MM.1S (cell line): ENCODE measurements at regions not wholly inside any gene's neighbourhood (a gene's known extent, or its start where the extent isn't known, plus 50 kb on each side); places are given as distances from the start of the nearest gene placed in this dataset.

Experiments
- DNase-seq: peaks from one replicate; pipeline ENCODE4 v3.0.0-alpha.2; 2015
- H2AFZ ChIP-seq: fragments of 300-600 bp; sonication (generic); 2 replicates; pipeline ENCODE4 v1.6.0; 2016; ENCODE audit warnings: antibody characterized with exemption, low read length
- H3F3A ChIP-seq: fragments of 300-600 bp; sonication (generic); 2 replicates; pipeline ENCODE4 v1.6.1; 2016; ENCODE audit warnings: mild to moderate bottlenecking, antibody characterized with exemption, low read length, moderate library complexity, mixed read lengths; ENCODE audit not compliant: insufficient read depth
- H3K27ac ChIP-seq: fragments of 300-600 bp; sonication (generic); 2 replicates; pipeline ENCODE4 v1.5.1; 2016; ENCODE audit warnings: mild to moderate bottlenecking, low read length
- H3K27me3 ChIP-seq: fragments of 300-600 bp; sonication (generic); replicated peaks from 2 replicates; pipeline ENCODE4 v1.6.0; 2016; ENCODE audit warnings: low read length; ENCODE audit not compliant: insufficient read depth
- H3K36me3 ChIP-seq: fragments of 300-600 bp; sonication (generic); replicated peaks from 2 replicates; pipeline ENCODE4 v1.6.1; 2016; ENCODE audit warnings: mild to moderate bottlenecking, low read length, mixed read lengths; ENCODE audit not compliant: insufficient read depth
- H3K4me1 ChIP-seq: fragments of 300-600 bp; sonication (generic); 2 replicates; pipeline ENCODE4 v1.6.1; 2016; ENCODE audit warnings: low read length, mixed read lengths
- H3K4me2 ChIP-seq: fragments of 300-600 bp; sonication (generic); 2 replicates; pipeline ENCODE4 v1.6.0; 2016; ENCODE audit warnings: low read depth, low read length
- H3K4me3 ChIP-seq: fragments of 300-600 bp; sonication (generic); 2 replicates; pipeline ENCODE4 v1.5.1; 2016; ENCODE audit warnings: low read length, mixed read lengths
- H3K79me2 ChIP-seq: fragments of 300-600 bp; sonication (generic); 2 replicates; pipeline ENCODE4 v1.6.1; 2016; ENCODE audit warnings: mixed run types, low read length, mixed read lengths
- H3K9ac ChIP-seq: fragments of 300-600 bp; sonication (generic); 2 replicates; pipeline ENCODE4 v1.6.1; 2016; ENCODE audit warnings: low read length, mixed read lengths
- H3K9me2 ChIP-seq: fragments of 300-600 bp; sonication (generic); replicated peaks from 2 replicates; pipeline ENCODE4 v1.6.1; 2016; ENCODE audit warnings: mild to moderate bottlenecking, low read length, mixed read lengths; ENCODE audit not compliant: insufficient read depth
- H3K9me3 ChIP-seq: fragments of 300-600 bp; sonication (generic); replicated peaks from 2 replicates; pipeline ENCODE4 v1.6.1; 2016; ENCODE audit warnings: mild to moderate bottlenecking, low read length, mixed read lengths; ENCODE audit not compliant: insufficient read depth
- H4K20me1 ChIP-seq: fragments of 300-600 bp; sonication (generic); 2 replicates; pipeline ENCODE4 v1.6.1; 2016; ENCODE audit warnings: mild to moderate bottlenecking, low read length, moderate library complexity, mixed read lengths; ENCODE audit not compliant: insufficient read depth
- CTCF ChIP-seq: fragments of 300-600 bp; sonication (generic); IDR thresholded peaks from 2 replicates; pipeline ENCODE4 v1.5.1; 2016; ENCODE audit warnings: antibody characterized with exemption, low read length, mixed read lengths
- EZH2 ChIP-seq: fragments of 300-600 bp; sonication (generic); optimal IDR thresholded peaks from 2 replicates; pipeline ENCODE3; 2017; ENCODE audit warnings: low read depth, mild to moderate bottlenecking, antibody characterized with exemption, low read length, mixed read lengths
- EZH2phosphoT487 ChIP-seq: fragments of 300-600 bp; sonication (generic); IDR thresholded peaks from 2 replicates; pipeline ENCODE4 v1.6.1; 2018; ENCODE audit warnings: antibody characterized with exemption, low read length

- H3F3A ChIP-seq: no peaks in the 10 kb centered on the region
- 0 out of 2 replicates have a peak, but pooled peaks cover 3% of the 10 kb centered on the region for H3K9me2 ChIP-seq
- TF ChIP-seq EZH2phosphoT487: no peak
- TF ChIP-seq EZH2: no peak
- no peak for TF ChIP-seq CTCF
- DNase-seq: no peak
- no peaks in the 10 kb centered on the region for H4K20me1 ChIP-seq
- no peaks in the 10 kb centered on the region for H3K9me3 ChIP-seq
- no peaks in the 10 kb centered on the region for H3K27me3 ChIP-seq
- H2AFZ ChIP-seq: no peak overlapping the region
- H3K4me1 ChIP-seq: no peaks in the 10 kb centered on the region
- H3K36me3 ChIP-seq: no peaks in the 10 kb centered on the region
- no peak overlapping the region for H3K4me2 ChIP-seq
- no peaks in the 10 kb centered on the region for H3K79me2 ChIP-seq
- no peak overlapping the region for H3K27ac ChIP-seq
- H3K4me3 ChIP-seq: no peak overlapping the region
- no peak overlapping the region for H3K9ac ChIP-seq
Measured at GRCh38 chr11:80745416-80745815, 1304.6 kb upstream of the TENM4 start.

- no peak overlapping the region for H3K27ac ChIP-seq
- H2AFZ ChIP-seq: no peak overlapping the region
- no peak overlapping the region for H3K4me2 ChIP-seq
- no peaks in the 10 kb centered on the region for H3K9me2 ChIP-seq
- H3K79me2 ChIP-seq: no peaks in the 10 kb centered on the region
- H3K9me3 ChIP-seq: no peaks in the 10 kb centered on the region
- H3K4me1 ChIP-seq: no peaks in the 10 kb centered on the region
- no peak for DNase-seq
- TF ChIP-seq EZH2phosphoT487 (no peak), EZH2 (no peak), CTCF (no peak)
- H3K27me3 ChIP-seq: no peaks in the 10 kb centered on the region
- no peak overlapping the region for H3K4me3 ChIP-seq
- H4K20me1 ChIP-seq: no peaks in the 10 kb centered on the region
- no peak overlapping the region for H3K9ac ChIP-seq
- no peaks in the 10 kb centered on the region for H3K36me3 ChIP-seq
- H3F3A ChIP-seq: no peaks in the 10 kb centered on the region
Measured at GRCh38 chr11:80733790-80734189, 1293.0 kb upstream of the TENM4 start.

- Histone ChIP-seq H3K9me3 (no peaks in the 10 kb centered on the region), H3K9me2 (no peaks in the 10 kb centered on the region), H3F3A (no peaks in the 10 kb centered on the region), H3K4me2 (no peak overlapping the region), H3K27me3 (no peaks in the 10 kb centered on the region), H3K9ac (no peak overlapping the region), H2AFZ (no peak overlapping the region), H3K4me3 (no peak overlapping the region), H4K20me1 (no peaks in the 10 kb centered on the region), H3K79me2 (no peaks in the 10 kb centered on the region), H3K4me1 (no peaks in the 10 kb centered on the region), H3K36me3 (no peaks in the 10 kb centered on the region), H3K27ac (no peak overlapping the region)
- DNase-seq: no peak
- TF ChIP-seq EZH2phosphoT487 (no peak), CTCF (no peak), EZH2 (no peak)
Measured at GRCh38 chr11:80733361-80733760, 1292.5 kb upstream of the TENM4 start.
